ENCODE measurements at regions not wholly inside any gene's neighbourhood (a gene's known extent, or its start where the extent isn't known, plus 50 kb on each side); places are given as distances from the start of the nearest gene placed in this dataset.
"Not testable (repeated sequence)": the region's sequence is repeated elsewhere in the genome, so short reads cannot be mapped to it uniquely, and the experiment has no call there.

GRCh38 chr14:40463886-40464285, 1031.7 kb upstream of the FBXO33 start:
- DNase-seq: no peak

- DNase-seq: no peak
These were observed 1020.4 kb upstream of the FBXO33 start for GRCh38 chr14:40452674-40453073.

DNA sequence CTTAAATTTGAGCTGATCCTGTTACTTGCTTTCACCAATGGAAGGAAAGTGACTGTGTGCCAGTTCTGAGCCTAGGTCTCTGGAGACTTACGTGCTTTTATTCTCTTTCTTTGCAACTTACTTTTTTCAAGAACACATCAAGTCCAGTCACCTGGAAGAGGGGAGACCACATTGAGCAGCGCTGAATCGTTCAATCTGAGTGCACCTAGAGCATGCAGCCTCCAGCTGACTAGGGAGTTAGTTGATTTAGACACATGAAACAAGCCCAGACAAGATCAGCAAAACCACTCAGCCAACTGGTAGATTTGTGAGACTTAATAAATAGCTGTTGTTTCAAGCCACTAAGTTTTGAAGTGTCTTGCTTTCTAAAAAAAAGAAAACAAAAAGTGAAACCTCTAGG, 1014.8 kb upstream of the FBXO33 start:
- DNase-seq: no peak

DNA sequence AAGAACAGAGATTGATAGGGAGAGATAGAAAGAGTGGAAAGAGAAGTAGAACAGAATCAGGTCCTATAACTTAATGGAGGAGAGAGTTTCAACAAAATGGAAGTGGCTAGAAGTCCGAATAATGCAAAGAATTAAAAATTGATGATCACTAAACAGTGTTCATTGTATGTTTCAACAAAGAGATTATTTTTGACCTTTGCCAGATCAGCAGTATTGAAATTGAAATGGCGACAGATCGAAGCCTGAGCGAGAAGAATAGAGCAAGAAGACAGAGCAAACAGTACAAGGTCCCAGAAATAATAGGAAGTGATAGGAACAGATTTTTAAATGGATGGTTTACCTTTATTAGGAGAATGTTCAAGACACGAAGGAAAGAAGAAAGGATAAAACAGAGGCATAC, 1012.8 kb upstream of the FBXO33 start:
- DNase-seq: no peak

GRCh38 chr14:40436551-40436950, 1004.3 kb upstream of the FBXO33 start:
- DNase-seq: no peak

DNA sequence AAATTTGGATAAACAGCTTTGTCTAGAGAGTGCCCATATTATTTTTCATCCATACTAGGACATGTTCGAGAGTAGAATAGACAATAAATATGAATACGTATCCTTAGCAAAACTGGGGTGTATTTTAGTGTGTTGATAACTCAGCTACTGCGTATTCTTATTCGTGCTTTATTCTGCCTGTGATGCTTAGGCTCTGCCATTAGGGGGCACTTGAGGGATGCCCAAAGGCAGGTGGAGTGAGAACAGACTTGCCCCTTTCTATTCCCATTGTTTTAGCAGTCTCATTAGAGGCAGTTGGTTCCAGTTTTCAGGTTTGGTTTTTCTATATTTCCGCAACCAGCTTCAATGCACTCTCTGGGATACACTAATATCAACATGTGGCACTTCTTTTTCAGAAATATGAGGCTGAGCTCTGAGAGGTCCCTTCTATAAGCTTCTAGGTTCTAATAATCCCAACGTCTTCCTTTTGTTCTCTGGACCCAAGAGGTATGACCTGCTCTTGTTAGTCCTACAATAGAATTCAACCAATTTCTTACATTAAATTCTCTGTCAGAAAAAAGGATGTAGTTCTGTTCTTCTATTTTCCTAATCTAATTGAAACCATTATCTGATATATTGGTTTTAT, 985.7 kb upstream of the FBXO33 start:
- peak; percentile 12 for DNase-seq

GRCh38 chr14:40416565-40416964, 984.3 kb upstream of the FBXO33 start:
- DNase-seq: no peak

GRCh38 chr14:40414386-40414785, 982.2 kb upstream of the FBXO33 start:
- no peak for DNase-seq

DNA sequence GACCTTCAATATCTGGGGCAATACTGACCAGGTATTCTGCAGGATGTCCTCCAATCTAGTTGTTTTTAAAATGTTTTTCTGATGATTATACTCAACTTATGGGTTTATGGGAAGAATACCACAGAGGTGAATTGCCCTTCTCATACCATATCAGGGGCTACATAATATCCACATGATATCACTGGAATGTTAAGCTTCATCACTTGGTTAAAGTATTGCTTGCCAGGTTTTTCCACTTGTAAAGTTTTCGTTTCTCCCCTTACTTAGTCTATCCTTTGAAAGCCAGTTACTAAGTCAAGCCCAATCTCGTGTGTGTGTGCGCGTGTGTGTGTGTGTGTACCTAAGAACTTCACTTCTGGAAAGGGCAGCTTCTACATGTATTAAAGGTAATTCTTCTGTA, 980.9 kb upstream of the FBXO33 start:
- no peak for DNase-seq

- no peak for DNase-seq
These were observed 978.5 kb upstream of the FBXO33 start for GRCh38 chr14:40410708-40411107.

DNA sequence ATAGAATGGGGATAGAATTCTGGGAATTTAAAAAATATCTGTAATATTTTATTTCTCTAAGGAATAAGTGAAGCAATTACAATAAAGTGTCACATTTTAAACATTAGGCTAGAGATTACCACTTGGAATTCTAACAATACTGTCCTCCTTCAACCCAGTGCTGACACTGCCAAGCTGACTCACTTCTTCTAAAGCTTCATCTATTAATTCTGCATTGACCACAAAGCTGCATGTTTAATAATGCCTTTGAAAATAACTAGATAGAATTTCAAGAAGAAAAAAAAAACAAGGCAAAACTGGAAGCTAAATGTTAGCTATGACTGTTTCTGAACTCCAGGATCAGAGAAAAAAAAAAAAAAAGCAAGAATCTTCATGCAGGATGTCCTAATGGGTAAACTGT, 970.7 kb upstream of the FBXO33 start:
- no peak for DNase-seq

GRCh38 chr14:40398981-40399380, 966.7 kb upstream of the FBXO33 start:
- no peak for DNase-seq

- DNase-seq: no peak
These were observed 962.6 kb upstream of the FBXO33 start for GRCh38 chr14:40394634-40395340.

DNA sequence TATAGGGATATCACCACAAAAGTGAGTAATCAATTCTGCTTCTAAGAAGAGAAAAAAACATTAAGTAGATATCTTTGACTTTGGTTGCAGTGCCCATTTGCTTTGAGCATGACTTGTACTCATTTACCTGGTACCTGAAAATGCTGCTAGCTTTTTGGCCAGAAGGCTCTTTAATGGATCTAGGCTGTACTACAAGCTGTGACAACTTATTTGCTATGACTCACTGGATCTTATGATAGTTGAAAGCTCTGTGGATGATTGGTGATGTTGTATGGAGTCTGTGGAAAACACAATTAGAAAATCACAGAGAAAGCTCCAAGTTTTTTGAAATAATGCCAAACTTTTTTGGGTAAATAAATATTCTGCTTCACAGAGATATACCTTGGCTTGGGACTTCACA, 960.9 kb upstream of the FBXO33 start:
- no peak for DNase-seq

DNA sequence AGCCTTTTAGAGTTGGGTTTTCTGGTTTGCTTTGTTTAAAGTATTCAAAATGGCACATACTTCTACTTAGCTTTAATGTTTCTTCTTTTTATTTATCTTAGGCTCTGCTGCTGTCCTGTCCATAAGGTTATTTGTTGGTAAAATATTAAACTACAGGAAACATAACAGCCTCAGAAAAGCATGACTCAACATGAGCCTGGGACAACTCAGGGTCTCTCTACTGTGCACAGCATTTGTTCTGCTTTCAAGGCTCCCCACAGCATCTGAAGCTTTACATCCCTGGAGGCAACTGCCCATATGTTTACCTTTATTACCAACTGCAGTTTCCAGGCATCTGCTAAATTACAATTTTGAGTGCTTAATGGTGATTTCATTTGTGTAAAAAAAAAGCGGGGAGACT, 954.2 kb upstream of the FBXO33 start:
- no peak for DNase-seq

GRCh38 chr14:40374221-40374620, 942.0 kb upstream of the FBXO33 start:
- DNase-seq: no peak

DNA sequence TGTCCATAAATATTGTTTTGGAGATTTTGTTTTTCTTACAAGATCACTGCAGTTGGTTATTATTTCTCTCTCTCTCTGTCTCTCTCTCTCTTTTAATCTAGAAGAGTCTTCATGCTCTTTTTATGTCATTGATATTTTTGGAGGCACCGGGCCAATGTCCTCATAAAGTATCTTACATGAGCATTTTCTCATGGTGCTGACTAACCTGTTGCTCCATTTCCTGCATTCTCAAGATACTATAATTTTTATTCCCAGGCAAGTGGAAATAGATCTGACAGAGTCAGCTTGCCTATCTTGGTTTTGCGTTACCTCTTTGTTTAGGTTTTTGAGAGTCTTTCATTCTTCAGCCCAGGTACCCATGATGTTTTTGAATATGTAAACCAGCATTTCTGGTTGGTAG, 938.8 kb upstream of the FBXO33 start:
- no peak for DNase-seq

DNA sequence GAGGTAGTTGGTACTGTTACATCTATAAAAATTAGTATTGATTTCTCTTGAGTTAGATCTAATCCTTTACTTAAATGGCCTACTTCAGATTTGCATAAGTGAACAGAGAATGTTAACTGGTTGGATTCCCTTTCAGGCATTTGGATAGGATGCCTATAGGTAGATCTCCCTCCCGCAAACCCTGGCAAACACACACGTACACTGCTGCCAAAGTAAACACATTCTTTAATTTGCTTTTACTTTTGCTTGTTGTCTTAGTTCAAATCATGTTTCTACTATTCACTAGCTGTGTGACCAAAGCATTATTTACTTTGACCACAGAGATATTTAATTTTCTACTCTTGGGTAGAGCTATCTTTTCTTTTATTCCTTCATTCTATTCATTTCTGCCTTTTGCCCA, 936.1 kb upstream of the FBXO33 start:
- DNase-seq: no peak

DNA sequence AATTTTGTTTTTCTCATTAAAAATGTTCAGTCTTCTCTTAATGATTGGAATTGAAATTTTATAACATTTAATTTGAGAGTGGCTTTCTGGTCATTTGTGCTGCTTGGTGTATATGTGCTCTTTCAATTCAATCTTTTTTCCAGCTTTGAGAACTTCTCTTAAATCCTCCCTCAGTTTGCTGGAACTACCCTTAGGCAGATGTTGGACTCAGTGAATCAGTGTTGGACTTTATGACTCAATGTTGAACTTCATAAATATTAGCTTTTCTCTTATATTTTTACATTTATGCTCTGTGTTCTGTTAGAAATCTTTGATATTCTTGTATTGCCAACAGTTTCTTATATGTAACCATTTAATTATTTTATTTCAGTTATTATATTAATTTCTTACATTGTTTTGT, 935.5 kb upstream of the FBXO33 start:
- DNase-seq: no peak

DNA sequence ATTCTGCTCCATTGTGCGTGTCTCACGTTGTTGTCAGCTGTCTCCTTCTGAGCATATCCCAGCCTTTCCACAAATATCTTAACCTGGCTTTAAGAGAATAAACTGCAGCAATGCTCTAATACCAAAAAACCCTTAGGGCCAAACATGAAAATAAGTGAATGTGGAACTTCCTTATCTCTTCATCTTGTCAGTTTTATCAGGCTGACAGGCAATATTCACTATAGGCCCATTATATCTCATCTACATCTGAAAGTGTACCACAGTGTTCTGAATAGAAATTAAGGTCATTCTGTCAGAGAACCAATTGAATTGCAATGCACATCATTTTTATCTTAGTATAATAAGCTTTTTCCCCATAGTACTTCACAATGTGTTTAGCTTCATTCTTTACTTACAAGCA, 933.1 kb upstream of the FBXO33 start:
- DNase-seq: no peak

- no peak for DNase-seq
These were observed 930.6 kb upstream of the FBXO33 start for GRCh38 chr14:40362856-40363255.

DNA sequence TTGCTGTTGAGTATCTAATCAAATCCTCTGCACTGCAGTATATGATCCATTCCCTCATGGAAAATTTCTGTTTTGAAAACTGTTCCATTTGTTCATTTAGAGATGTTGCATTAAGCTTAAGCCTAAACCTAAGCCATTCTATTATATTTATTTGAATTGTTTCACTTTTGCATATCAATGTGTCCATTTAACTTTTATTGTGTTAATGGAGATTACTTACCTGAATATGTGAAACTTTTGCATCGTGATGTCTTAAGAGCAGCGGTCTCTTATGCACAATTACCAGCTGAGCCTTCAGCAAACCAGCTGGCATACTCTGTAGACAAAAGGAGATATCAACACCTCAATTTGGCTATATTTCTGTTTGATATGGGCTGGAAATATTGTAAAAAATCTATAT, 922.5 kb upstream of the FBXO33 start:
- no peak for DNase-seq

- DNase-seq: not testable (repeated sequence)
These were observed 915.9 kb upstream of the FBXO33 start for GRCh38 chr14:40348104-40348503.

DNA sequence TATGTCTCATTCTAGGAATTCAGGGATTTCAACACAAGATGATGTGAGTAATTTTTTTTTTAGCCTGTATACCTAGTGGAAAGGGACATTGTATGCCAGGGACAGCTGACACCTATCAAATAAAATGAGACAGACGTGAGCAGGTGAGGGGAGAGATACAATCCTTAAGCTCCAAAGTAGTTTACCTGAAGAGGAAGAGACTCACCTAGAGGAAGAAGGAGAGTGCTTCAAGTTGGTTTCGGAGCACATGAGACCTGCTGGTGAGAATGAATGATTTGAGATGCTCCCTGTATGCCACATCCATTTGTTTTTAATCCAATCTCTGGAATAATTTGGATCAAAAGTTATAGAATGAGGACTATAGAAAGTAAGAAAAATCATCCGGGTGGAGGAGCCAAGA, 915.4 kb upstream of the FBXO33 start:
- no peak for DNase-seq

- DNase-seq: no peak
These were observed 914.0 kb upstream of the FBXO33 start for GRCh38 chr14:40346275-40346674.

Data from stimulated activated CD4-positive, alpha-beta T cell treated with anti-CD3 and anti-CD28 coated beads, Interleukin-1b, Interleukin-23, amount 100 ng/mL, for 48 hours (primary cell).